CD4-positive, alpha-beta T cell treated with Interleukin-4 for 4 hours (primary cell): ENCODE measurements at regions not wholly inside any gene's neighbourhood (a gene's known extent, or its start where the extent isn't known, plus 50 kb on each side); places are given as distances from the start of the nearest gene placed in this dataset.

Source experiments
- DNase-seq: peaks from one replicate; pipeline ENCODE4 v3.0.0-alpha.2; 2020

DNA sequence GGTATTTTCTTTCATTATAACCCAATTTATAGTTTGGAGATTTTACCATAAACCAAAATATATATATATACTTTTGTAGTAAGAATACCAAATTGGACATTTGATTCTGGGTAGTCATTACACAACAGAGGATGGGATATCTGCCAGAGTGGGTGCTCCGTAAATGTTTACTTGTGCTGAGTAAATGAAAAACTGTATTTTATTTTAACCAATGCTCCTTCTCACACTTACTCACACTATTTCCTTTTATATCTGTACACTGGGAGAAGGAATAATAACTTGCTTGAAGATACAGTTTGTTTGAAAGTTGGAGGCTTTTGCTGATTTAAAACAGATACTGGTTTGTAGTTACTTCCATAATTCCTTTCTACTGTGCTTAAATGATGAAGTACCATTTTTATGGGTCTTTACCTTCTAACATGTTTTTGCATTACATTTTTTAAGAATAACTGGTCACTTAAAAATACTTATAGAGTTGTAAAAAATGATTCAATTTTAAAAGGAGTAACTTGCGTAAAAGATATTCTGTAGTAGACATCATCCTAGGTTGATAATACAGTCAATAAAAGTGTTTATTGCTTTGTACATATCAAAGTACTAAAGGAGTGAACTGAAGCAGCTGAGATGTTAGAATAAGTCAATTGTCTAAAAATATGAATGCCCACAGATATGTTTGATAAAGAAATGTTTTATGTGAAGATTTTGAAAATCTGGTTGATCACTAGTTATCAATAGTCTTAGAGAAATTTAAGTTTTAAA is 411.7 kb downstream of the UTRN start:
- no peak for DNase-seq

DNA sequence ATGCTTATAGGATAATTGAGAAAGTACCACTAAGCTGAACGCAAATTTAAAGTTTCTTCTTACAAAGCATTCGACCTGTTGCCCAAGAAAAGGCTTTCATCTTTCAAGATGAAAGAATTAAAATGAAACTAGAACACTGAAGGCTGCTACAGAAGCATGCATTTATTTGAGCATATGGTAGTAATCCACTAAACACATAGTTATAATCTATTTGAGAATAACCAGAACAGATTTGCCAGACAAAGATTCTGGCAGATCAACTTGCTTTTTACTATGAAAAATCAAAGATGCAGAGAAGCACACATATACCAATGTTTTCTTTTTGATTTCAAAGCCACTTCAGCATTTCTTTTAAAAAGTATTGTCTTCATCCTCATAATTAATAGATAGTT is 412.2 kb downstream of the UTRN start:
- DNase-seq = no peak

DNA sequence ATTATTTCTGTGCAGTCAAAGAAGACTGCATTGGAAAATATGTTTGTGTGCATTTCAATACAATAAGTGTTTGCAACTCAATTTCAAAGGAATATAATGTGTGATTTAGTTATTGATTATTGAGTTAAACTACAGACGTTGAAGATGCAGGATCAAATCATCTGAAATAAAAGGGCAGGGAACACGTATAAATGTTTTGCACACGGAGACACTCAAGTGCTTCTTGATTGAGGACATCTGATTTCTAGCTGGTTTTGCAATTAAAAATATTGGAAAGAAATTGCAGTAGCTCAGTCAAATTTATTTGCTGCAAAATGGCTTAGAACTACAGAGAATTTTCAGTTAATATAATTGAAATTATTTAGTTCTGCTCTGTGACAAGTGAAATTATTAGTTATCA is 412.7 kb downstream of the UTRN start:
- no peak for DNase-seq

DNA sequence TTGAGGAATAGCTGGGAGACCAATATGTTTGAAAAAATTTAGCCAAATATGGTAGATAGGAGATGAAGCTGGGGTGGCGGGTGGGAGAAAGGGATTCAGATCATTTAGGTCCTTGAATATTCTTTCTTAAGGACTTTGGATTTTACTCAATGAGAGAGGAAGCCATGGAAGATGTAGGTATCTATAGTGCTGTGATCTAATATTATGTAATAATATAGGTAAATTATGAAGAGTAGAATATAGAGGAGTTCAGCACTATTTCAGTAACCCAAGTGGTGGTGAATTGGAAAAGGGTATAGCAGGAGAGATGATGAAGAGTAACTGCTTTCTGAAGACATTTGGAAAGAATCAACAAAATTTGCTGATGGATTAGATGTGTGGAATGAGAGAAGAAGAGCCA is 417.6 kb downstream of the UTRN start:
- DNase-seq = no peak

DNA sequence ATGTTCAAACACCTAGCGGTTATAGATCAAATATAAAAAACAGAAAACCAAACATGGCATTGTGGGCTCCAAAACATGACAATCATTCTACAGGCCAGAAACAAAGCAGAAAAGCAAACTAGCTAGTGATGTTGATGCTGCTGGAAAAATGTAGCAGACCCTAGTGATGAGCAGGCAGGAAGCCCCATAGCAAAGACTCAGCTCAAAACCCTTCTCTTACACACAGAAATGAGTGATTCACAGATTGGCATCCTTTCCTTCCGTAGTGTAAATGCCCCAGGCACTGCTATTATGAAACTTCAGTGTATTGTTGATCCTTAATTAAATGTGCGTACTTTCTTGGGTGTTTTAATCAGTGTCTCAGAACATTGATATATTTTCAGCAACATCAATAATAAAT is 425.1 kb downstream of the UTRN start:
- DNase-seq = no peak

DNA sequence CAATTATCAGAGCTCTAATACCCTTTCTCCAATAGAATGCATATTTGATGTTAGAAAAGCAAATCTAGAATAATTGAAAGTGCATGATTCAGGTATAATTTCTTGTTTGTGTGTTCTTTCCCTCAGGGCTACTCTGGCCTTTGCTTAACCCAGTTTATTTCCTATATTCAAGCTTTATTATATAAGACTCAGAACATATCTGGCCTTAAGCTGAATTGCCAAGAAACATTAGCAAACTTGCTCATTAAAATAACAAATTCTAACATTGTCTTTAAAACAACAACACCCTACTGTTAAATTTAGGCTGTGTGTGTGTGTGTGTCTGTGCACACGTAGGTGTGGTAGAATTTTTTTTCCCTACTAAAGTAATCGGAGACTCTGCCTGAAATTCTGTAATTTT is 426.5 kb downstream of the UTRN start:
- DNase-seq = no peak

DNA sequence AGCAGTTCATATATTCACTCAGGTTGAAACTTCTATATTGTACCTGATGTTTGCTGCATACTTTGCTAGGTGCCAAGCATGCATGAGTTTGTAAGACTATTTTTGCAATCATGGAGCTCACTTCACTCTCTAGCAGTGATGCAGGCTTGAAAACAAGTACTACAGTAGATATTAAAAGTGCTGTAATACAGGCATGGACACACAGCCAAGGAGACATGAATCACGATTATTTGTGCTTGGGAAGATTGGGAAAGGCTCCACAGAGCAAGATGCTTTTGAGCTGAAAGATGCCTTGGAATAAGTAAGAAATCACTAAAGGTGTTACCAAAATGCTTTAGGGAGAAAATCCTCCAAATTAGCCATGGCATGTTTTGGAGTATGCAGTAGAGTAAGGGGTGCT is 427.4 kb downstream of the UTRN start:
- no peak for DNase-seq

DNA sequence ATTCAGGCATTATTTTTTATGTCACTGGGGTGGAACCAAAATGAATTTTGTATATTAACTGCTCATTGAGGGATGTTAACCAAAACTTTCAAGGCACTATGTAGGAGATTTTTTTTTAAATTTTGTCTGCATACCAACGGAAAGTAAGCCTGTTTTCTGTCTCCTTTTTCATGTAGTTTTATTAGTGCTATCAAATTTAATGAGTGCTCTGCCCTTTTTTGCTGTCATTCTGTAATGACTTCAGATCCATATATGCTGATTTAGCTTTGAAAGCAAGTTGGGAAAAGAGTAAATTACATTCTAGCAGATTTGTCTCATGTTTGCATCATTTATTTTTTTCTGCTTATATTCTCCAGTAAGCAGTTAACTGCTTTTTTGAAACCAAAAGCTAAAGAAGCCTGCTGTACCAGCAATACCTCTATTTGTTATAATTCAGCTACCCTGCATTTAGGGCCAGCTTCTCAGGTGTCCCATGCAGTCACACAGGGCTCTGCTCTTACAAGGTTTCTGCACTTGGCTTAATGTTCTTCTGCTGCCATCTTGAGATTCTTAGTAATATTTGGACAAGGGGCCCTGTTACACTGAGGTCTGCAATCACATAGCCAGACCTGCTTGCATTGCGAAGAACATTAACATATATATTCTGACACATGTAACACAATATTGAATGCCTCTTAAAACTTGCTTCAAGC is 429.0 kb downstream of the UTRN start:
- no peak for DNase-seq

DNA sequence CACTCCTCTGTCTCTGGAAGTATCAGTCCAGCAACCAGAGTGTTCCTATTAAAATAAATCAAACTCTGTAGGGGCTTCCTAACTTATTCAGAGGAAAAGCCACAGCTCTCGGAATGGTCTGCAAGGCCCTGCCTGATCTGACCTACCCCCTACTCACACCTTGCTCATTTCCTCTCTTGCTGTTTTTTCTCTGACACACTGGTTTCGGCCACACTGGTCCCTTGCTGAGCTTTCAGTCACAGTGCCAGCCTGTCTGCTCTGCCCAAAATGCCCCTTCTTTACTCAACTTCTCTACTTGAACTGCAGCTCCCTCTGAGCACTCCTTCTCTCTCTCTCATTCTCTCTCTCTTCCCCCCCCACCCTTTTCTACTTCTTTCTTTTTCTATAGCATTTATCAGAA is 430.2 kb downstream of the UTRN start:
- DNase-seq = no peak

DNA sequence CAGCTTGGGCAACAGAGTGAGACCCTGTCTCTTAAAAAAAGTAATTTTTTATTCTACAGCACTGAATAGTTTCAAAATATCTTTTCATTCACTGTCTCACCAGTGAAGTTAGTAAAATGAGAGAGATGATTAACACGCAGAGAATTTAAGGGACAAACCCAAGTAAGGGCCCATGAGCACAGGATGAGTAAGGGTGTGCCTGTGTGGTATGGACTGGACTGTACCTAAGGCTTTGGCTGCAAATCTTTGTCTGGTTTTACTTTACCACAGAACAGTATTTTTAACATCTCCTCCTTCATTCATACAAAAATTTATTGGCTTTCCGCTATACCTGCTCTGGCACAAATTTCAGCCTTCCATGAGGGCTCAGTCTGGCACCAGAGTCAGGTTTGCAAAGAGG is 433.3 kb downstream of the UTRN start:
- DNase-seq = no peak

DNA sequence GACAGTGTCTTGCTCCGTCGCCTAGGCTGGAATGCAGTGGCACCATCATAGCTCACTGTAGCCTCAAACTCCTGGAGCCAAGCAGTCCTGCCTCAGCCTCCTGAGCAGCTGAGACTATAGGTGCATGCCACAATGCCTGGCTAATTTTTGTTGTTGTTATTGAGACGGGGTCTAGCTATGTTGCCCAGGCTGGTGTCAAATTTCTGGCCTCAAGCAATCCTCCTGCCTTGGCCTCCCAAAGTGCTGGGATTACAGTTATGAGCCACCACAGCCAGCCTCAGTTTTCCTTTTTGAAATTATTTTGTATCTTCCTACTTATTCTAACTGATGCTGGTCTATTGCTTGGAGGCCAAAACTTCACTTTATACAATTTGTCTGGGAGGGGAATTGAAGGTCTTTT is 436.1 kb downstream of the UTRN start:
- DNase-seq = no peak

DNA sequence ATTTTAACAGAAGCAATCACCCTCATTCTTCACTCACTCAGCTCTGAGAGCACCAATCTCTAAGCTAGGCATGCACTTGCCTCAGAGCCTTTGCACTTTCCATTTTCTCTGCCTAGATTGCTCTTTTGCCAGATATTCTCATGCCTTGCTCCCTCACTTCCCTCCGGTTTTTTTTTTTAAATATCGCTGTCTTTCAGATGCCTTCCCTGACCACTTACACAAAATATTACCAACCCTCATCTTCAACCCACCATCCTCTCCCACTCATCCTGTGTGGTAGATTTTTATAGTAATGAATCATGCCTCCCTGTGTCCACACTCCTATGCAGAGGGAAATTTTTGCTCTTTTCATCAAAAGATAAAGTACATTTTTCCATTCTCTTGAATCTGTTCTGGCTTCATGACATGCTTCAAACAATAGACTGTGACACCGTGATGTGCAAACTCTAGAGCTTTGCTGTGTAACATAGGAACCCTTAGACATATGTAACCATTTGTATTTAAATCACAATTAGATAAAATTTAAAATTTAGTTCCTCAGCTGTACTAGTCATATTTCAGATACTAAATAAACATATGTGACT is 437.1 kb downstream of the UTRN start:
- no peak for DNase-seq

DNA sequence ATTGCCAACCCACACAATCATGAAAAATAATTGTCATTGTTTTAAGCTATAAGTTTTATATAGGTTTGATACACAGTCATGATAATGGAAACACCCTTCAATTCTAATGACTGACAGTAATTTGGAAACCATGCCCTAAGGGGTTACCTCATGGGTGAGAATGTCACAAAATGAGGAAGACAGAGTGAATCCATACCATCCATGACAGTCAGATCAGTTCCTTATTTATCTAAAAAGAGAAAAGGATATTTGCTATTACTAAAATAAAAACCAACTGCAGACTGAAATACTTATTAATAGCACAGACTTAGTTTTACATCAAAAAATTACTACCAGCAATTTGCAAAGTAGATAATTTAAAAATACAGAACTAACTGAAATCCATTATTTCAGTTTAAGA is 437.8 kb downstream of the UTRN start:
- DNase-seq = no peak

DNA sequence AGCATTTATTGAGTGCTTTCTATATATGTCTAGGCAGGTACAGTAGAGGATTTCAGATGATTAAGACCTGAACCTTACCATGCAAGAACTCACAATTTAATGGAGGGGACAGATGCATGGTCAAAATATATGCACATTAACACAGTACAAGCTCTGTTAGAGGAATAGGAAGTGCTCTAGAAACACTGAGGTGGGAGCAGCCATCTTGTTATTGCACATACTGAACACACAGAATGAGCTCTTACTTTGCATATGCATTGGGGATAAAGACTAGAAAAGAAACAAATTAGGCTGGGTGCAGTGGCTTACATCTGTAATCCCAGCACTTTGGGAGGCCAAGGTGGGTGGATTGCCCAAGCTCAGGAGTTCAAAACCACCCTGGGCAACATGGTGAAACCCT is 438.3 kb downstream of the UTRN start:
- no peak for DNase-seq

DNA sequence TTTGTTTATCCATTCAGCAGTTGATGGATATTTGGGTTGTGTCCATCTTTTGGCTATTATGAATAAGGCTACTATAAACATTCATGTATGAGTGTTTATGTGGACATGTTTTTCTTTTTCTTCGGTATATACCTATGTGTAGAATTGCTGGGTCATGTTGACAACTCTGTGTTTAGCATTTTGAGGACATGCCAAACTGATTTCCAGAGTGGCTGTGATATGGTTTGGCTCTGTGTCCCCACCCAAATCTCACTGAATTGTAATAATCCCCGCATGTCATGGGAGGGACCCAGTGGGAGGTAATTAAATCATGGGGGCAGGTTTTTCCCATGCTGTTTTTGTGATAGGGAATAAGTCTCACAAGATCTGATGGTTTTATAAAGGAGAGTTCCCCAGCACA is 439.7 kb downstream of the UTRN start:
- DNase-seq = no peak

DNA sequence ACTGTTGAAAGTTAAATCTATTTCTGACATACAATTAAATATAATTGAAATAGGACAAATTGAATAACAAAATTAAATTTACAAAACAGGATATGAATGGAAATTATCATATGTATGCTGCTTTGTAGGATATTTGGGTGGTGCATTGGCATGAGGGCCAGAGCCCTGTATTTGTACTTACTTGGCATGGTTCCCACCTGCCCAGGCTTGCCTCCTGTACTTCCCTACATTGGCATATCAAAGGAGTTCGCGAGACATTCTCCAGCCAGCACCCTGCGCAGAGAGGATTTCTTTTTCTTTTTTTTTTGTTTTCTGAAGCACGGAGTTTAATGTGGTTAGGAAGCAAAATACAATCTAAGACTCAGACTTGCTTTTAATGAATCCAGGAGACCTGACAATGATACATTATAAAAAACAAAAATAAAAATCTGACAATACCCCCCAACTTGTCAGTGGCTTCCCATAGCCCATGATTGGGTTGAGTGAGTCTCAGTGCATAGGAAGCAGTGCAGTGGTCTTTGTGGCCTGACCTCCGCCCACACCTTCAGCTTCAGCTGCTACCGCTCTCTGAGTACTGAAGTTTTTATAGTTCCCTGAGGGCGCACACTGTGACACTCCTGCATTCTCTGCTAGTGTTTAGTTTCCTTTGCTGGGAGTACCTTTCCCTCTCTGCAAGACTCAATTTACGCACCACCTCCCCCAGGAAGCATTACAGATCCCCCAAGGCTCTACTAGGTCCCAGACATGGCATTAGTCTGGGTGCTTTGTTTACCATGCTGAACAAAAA is 440.8 kb downstream of the UTRN start:
- DNase-seq = no peak

DNA sequence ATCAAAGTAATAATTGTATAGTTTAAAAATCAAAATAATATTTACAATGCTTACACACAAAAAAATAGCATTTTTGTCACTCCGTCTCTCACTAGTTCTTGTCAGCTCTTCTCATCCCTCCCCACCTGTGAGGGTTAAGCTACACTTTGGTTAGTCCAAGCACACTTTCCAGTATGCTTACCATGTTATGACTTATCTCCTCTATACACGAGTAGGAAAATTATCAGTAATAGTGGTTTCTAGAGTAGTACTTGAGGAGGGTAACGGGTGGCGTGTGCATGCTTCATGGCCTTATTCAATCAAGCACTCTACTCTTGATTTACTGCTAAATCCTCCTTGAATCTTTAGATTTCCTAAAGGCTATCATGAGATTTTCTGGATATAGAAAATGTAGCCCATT is 443.7 kb downstream of the UTRN start:
- no peak for DNase-seq

DNA sequence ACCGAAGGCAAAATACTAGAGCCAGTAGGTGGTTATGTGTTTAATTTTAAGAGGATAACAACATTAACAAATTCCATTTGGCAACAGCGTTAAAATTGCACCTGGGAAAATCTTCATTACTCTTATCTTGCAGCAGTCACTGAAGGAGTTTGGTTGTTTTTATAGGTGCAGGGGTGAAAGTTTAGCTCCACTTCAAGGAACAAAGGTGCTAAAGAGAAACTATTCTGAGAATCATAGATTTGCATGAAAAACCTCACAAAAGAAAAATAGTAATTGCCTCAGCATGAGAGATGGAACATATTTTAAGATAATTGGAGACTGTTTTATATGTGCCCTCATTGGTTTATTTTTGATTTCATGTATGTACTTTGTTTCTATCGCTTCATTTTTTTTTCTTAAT is 444.4 kb downstream of the UTRN start:
- no peak for DNase-seq

DNA sequence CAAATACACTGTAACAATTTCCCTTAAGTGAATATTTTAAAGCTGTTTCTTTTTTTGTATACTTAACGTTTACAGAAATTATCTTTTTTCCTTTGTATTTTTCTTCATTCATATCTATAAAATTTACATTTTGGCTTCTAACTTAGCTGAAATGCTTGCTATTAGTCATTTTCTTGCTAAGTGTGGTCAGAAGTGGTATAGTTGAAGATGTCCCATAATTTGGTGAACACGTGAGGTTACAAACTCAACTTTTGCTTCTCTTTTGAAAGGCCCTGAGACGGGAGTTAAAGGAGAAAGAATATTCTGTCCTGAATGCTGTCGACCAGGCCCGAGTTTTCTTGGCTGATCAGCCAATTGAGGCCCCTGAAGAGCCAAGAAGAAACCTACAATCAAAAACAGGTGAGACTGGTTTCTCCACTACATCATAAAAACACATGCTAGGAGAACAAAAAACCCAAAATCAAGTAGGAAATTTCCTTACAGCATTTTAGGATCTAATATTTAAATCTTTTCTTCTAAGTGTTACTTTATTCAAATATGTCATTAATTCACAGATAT is 445.0 kb downstream of the UTRN start:
- DNase-seq = no peak

DNA sequence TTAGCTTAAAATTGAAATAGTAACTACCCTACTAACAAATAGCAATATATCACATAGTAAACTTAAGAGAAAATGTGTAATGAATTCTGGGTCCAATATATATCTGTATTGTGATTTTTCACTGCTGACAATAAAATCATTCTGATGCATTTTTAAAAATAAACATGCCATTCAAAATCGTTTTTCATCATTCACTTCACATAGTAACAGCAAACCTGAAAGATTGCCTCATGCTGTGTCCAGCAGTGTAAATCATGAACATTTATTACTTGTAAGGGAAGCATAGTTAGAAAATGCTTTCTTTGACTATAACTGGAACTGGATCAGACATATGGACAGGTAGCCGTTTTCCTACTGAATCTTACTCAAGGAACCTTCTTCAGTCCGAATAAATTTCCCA is 446.1 kb downstream of the UTRN start:
- no peak for DNase-seq

DNA sequence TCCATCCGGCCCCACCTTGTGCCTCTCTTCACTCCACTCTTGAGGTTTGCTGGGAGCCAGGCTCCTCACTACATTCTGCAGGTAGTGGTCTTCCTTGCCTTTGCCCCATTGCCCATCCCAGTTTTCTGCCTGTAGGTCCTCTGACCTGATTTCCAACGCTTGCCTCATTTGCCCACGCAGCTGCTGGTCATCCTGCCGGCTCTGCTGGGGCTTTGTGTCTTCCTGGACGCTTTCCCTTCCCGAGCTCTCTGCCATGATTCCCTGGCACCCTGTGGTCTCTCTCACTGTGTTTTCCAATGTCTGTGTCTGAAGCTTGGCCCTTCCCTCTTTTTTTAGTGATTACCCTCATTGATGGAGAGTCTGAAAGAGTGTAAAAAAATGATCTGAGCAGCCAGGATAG is 451.6 kb downstream of the UTRN start:
- no peak for DNase-seq

DNA sequence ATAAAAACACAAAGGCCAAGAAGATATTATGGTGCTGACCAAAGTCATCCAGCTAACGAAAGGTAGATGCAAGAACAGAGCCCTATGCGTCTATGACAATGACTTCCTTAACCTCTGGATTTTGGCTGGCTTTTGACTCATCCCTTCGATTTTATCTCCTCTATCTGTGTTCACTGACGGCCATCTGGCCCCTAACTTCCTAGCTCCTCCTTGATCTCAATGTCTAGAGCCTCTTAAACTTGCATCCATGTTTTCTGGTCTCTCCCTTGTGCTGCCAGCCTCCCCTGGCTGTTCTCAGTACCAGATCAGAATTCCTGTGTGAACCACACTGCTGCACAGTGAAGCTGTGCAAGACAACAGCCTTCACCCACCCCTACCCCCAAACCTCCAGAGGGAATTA is 452.9 kb downstream of the UTRN start:
- DNase-seq = no peak

DNA sequence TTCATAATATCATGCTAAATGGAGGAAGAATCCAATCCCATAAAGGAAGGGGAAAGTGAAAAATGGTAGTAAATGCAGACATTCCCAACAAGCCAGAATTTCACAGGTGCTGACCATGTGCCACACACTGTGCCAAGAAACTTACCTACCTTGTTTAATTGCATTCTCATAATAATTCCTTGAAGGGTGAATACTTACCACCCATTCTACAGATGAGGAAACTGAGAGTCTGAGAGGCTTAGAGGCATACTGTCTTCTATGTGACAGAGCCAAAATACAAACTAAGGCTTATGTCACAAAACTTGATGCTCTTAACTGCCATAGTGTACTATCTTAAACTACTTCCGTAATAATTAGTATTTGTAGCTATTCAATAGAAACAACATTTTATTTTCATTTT is 454.7 kb downstream of the UTRN start:
- no peak for DNase-seq

DNA sequence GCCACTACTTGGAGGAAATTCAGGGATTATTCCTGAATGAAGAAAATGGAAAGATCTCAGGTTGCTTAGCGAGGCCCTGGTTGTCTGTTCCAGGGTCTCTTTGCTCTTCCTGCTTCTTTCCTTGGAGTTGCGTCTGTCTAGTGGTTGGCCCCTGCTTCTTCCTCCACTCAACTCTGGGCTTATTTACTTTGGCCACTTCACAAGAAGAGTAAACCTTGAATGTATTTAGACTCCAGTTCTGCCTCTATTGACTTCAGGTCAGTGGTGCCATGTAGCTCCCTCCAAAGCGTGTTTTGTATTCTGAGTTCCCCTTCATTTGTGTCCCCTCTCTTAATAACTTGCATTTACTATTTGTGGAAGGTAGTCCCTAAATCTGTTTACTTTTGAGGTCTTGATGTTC is 456.5 kb downstream of the UTRN start:
- no peak for DNase-seq
